Activated naive CD4-positive, alpha-beta T cell treated with anti-CD3 and anti-CD28 coated beads, Interleukin-2, amount 10 ng/mL, durations not matched to agents 7 days and 5 days (primary cell): ENCODE measurements at regions not wholly inside any gene's neighbourhood (a gene's known extent, or its start where the extent isn't known, plus 50 kb on each side); places are given as distances from the start of the nearest gene placed in this dataset.
"Not testable (repeated sequence)": the region's sequence is repeated elsewhere in the genome, so short reads cannot be mapped to it uniquely, and the experiment has no call there.

Experiments used
- CTCF ChIA-PET: fragments of 350-600 bp; sonication (Branson Sonifier 250); formaldehyde crosslinking; loops from one replicate; lab custom pipeline; 2021; ENCODE audit warnings: antibody characterized with exemption; lab: Charles Lee
- DNase-seq: peaks from one replicate; pipeline ENCODE4 v3.0.0-alpha.2; 2020
- H3K27ac Mint-ChIP-seq: one replicate; pipeline ENCODE4 v1.8.0; 2021; ENCODE audit warnings: mild to moderate bottlenecking, moderate library complexity, mixed read lengths
- H3K27me3 Mint-ChIP-seq: one replicate; pipeline ENCODE4 v1.8.0; 2021; ENCODE audit warnings: mild to moderate bottlenecking, mixed read lengths
- H3K36me3 Mint-ChIP-seq: one replicate; pipeline ENCODE4 v1.8.0; 2021; ENCODE audit warnings: mixed read lengths
- H3K4me1 Mint-ChIP-seq: one replicate; pipeline ENCODE4 v1.8.0; 2021; ENCODE audit warnings: mixed read lengths
- H3K4me3 Mint-ChIP-seq: one replicate; pipeline ENCODE4 v1.8.0; 2021; ENCODE audit warnings: mild to moderate bottlenecking, moderate library complexity, mixed read lengths
- H3K9me3 Mint-ChIP-seq: one replicate; pipeline ENCODE4 v1.8.0; 2021; ENCODE audit warnings: mixed read lengths

DNA sequence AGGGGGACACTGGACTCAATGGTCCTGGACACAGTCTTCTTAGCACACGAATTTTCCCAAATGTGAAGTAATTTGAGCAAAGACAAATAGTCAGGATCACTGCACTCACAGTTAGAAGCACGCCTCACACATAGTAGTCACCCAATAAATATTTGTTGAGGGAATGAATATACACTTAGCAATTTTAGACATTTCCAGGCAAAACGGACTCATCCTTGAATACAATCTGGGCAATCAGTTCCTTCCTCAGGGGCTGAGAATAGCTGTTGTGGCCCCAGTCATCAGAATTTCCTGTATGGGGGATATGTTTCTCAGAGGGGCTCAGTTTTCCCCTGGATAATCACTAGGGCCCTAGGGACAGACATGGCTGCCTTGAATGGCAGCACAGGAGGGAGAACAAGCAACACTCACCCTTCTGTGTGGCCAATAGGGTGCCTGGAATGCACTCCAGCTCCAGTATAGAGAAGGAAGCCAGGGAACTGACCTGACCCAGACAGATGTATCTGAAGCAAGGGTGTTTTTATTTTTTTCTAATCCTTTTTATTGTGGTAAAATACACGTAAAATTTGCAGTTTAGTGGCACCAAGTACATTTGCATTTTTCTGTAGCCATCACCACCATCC is 282.7 kb upstream of the ZNF32 start:
- CTCF ChIA-PET: no interaction called here
- Mint-ChIP-seq H3K36me3 (no peaks in the 10 kb centered on the region), H3K27me3 (peaks cover 7% of the 10 kb centered on the region), H3K4me1 (no peaks in the 10 kb centered on the region), H3K27ac (no peak overlapping the region), H3K9me3 (no peaks in the 10 kb centered on the region), H3K4me3 (no peak overlapping the region)
- DNase-seq: no peak

DNA sequence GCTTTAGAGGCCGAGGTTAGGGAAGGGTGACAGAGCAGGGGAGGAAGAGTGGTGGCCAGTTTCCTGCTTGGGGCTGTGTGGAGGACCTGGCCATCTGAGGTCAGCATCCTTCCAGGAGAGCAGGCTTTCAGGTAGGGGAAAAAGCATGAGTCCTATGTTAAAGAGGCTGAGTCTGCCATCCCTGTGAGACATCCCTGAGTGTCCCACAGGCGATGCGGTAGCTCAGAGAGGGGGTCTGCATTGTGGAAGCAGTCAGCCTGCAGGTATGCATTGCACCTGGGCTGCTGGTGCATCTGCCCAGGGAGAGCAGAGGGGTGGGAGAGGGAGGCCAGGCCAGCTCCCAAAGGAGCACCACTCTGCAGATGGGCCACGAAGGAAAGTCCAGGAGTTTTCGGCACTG is 282.1 kb upstream of the ZNF32 start:
- H3K27me3 Mint-ChIP-seq: peaks cover 7% of the 10 kb centered on the region
- no peak overlapping the region for H3K27ac Mint-ChIP-seq
- H3K9me3 Mint-ChIP-seq: no peaks in the 10 kb centered on the region
- CTCF ChIA-PET: no interaction called here
- H3K4me1 Mint-ChIP-seq: no peaks in the 10 kb centered on the region
- DNase-seq: no peak
- no peaks in the 10 kb centered on the region for H3K36me3 Mint-ChIP-seq
- no peak overlapping the region for H3K4me3 Mint-ChIP-seq

GRCh38 chr10:43930243-43930642 is 281.6 kb upstream of the ZNF32 start:
- no peaks in the 10 kb centered on the region for H3K4me1 Mint-ChIP-seq
- H3K27ac Mint-ChIP-seq: no peak overlapping the region
- H3K27me3 Mint-ChIP-seq: peaks cover 11% of the 10 kb centered on the region
- H3K4me3 Mint-ChIP-seq: no peak overlapping the region
- CTCF ChIA-PET: no interaction called here
- H3K36me3 Mint-ChIP-seq: no peaks in the 10 kb centered on the region
- no peak for DNase-seq
- no peaks in the 10 kb centered on the region for H3K9me3 Mint-ChIP-seq

GRCh38 chr10:43929122-43929521 is 280.4 kb upstream of the ZNF32 start:
- Mint-ChIP-seq H3K36me3 (no peaks in the 10 kb centered on the region), H3K27ac (no peak overlapping the region), H3K27me3 (peaks cover 10% of the 10 kb centered on the region), H3K4me1 (no peaks in the 10 kb centered on the region), H3K4me3 (no peak overlapping the region), H3K9me3 (no peaks in the 10 kb centered on the region)
- no peak for DNase-seq
- CTCF ChIA-PET: no interaction called here

GRCh38 chr10:43928425-43928968 is 279.8 kb upstream of the ZNF32 start:
- Mint-ChIP-seq H3K27me3 (peaks cover 7% of the 10 kb centered on the region), H3K9me3 (no peaks in the 10 kb centered on the region), H3K4me1 (no peaks in the 10 kb centered on the region), H3K27ac (no peak overlapping the region), H3K36me3 (no peaks in the 10 kb centered on the region), H3K4me3 (no peak overlapping the region)
- CTCF ChIA-PET: no interaction called here
- no peak for DNase-seq

GRCh38 chr10:43926875-43927406 is 278.3 kb upstream of the ZNF32 start:
- Mint-ChIP-seq H3K9me3 (no peaks in the 10 kb centered on the region), H3K36me3 (no peaks in the 10 kb centered on the region)
- CTCF ChIA-PET: no interaction called here

GRCh38 chr10:43926371-43926770 is 277.7 kb upstream of the ZNF32 start:
- Mint-ChIP-seq H3K9me3 (no peaks in the 10 kb centered on the region), H3K27me3 (peaks cover 7% of the 10 kb centered on the region), H3K27ac (no peak overlapping the region), H3K4me1 (no peaks in the 10 kb centered on the region), H3K36me3 (no peaks in the 10 kb centered on the region), H3K4me3 (no peak overlapping the region)
- CTCF ChIA-PET: no interaction called here
- no peak for DNase-seq

More at GRCh38 chr10:43926875-43927406, 278.3 kb upstream of the ZNF32 start:
- DNase-seq: no peak
- Mint-ChIP-seq H3K4me3 (no peak overlapping the region), H3K4me1 (no peaks in the 10 kb centered on the region), H3K27ac (no peak overlapping the region), H3K27me3 (peaks cover 7% of the 10 kb centered on the region)

GRCh38 chr10:43925793-43926192 is 277.1 kb upstream of the ZNF32 start:
- Mint-ChIP-seq H3K27me3 (peaks cover 6% of the 10 kb centered on the region), H3K9me3 (no peaks in the 10 kb centered on the region), H3K4me1 (no peaks in the 10 kb centered on the region), H3K4me3 (no peak overlapping the region), H3K27ac (no peak overlapping the region), H3K36me3 (no peaks in the 10 kb centered on the region)
- no peak for DNase-seq
- CTCF ChIA-PET: no interaction called here

GRCh38 chr10:43923328-43923727 is 274.6 kb upstream of the ZNF32 start:
- no peak for DNase-seq
- Mint-ChIP-seq H3K27me3 (peaks cover 12% of the 10 kb centered on the region), H3K9me3 (no peaks in the 10 kb centered on the region), H3K4me1 (no peaks in the 10 kb centered on the region), H3K27ac (no peak overlapping the region), H3K36me3 (no peaks in the 10 kb centered on the region), H3K4me3 (no peak overlapping the region)
- CTCF ChIA-PET: no interaction called here

DNA sequence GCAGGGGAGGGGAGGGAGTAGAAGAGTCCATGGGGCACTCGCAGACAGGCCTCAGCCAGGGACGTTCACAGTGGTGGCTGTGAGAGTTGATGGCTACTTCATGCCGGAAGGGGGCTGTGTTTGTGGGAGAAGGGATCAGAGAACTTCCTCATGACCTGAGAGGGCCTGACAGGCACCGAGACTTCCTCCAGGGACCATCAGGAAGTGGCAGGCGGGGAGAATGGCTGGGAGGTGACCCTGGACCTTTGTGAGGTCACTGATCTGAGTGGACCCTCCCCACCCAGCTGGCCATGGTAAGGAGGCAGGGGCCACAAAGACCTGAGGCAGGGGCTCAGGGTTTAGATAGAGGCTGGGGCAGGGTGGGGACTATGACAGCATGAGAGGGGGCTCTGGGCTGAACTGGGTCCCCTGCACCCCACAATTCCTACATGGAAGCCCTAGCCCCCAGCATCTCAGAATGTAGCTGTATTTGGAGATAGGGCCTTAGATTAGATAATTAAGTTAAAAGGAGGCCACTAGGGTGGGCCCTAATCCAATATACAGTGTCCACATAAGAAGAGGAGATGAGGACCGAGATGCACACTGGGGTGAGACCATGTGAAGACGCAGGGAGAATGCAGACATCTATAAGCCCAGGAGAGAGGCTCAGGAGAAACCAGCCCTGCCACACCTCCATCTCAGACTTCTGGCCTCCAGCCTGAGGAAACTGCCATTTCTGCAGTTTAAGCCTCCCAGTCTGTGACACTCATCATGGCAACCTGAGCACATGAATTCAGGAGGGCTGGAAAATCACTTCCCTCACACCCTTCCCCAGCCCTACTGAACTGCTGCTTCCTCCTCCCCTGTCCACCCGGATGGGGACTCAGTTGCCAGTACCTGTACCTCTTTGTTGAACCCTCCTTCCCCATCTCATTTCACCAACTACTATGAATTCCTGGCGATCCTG is 273.9 kb upstream of the ZNF32 start:
- Mint-ChIP-seq H3K27ac (no peak overlapping the region), H3K36me3 (no peaks in the 10 kb centered on the region), H3K4me1 (no peaks in the 10 kb centered on the region), H3K27me3 (peaks cover 12% of the 10 kb centered on the region), H3K4me3 (no peak overlapping the region), H3K9me3 (no peaks in the 10 kb centered on the region)
- CTCF ChIA-PET: no interaction called here
- DNase-seq: peak; percentile 15

GRCh38 chr10:43921881-43922280 is 273.2 kb upstream of the ZNF32 start:
- no peaks in the 10 kb centered on the region for H3K36me3 Mint-ChIP-seq
- H3K27me3 Mint-ChIP-seq: peaks cover 12% of the 10 kb centered on the region
- H3K4me1 Mint-ChIP-seq: no peaks in the 10 kb centered on the region
- no peaks in the 10 kb centered on the region for H3K9me3 Mint-ChIP-seq
- H3K4me3 Mint-ChIP-seq: no peak overlapping the region
- CTCF ChIA-PET: no interaction called here
- H3K27ac Mint-ChIP-seq: no peak overlapping the region
- DNase-seq: no peak

DNA sequence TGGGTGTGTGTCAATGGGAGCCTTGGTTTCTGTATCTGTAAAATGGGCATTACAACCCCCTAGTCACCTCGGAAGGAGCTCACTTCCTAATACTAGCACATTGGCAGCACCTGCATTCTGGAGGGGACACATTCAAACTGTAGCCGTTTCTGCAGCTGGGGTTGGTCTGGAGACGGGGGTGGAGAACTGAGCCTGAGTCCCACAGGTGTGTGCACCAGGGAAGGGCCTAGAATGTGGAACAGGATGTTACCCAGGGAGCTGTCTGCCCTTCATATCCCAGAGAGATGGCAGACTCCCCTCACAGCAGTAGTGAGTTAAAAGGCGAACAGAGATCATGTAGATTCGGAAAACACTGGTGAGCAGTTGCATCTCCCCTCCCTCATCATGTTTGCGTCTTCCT is 272.8 kb upstream of the ZNF32 start:
- peak; percentile 4 for DNase-seq
- H3K4me3 Mint-ChIP-seq: no peak overlapping the region
- CTCF ChIA-PET: no interaction called here
- no peaks in the 10 kb centered on the region for H3K4me1 Mint-ChIP-seq
- H3K27ac Mint-ChIP-seq: no peak overlapping the region
- H3K27me3 Mint-ChIP-seq: peaks cover 12% of the 10 kb centered on the region
- H3K9me3 Mint-ChIP-seq: peaks cover 2% of the 10 kb centered on the region
- H3K36me3 Mint-ChIP-seq: no peaks in the 10 kb centered on the region

DNA sequence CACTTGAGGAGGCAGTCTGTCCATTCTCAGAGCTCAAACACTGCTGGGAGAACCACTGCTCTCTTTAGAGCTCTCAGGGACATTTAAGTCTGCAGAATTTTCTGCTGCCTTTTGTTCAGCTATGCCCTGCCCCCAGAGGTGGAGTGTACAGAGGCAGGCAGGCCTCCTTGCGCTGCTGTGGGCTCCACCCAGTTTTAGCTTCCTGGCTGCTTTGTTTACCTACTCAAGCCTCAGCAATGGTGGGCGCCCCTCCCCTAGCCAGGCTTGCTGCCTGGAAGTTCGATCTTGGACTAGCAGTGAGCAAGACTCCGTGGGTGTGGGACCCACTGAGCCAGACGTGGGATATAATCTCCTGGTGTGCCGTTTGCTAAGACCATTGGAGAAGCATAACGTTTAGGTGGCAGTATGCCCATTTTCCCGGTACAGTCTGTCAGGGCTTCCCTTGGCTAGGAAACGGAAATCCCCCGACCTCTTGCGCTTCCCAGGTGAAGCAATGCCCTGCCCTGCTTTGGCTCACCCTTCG is 271.6 kb upstream of the ZNF32 start:
- H3K27me3 Mint-ChIP-seq, H3K9me3 Mint-ChIP-seq, H3K27ac Mint-ChIP-seq, H3K4me1 Mint-ChIP-seq, H3K4me3 Mint-ChIP-seq, H3K36me3 Mint-ChIP-seq, CTCF ChIA-PET: not testable (repeated sequence)
- peak; percentile 8 for DNase-seq

DNA sequence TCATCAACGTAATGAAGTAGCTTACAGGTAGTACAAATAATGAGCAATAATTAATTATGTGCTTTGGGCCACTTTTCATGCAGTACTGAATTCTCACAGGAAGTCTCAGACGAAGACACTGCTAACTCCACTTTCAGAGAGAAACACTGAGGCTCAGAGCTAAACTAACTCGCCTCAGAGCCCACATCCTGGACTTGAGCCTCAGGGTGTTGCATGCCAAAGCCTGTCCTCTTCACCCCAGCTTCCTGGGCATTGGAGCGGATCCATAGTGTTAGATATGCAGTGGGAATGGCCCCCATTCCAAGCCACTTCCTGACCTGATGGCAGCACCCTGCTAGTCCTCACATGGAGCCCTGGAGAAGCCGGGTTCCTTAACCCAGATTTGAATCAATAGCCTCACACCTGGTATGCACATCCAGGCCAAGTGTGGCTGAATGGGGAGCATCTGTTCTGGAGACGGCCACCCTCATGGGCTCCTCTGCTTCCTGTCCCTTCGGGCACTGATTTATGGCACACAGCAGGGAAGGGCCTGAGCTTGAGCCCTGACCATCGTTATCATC is 265.1 kb upstream of the ZNF32 start:
- Mint-ChIP-seq H3K4me3 (no peak overlapping the region), H3K9me3 (peaks cover 3% of the 10 kb centered on the region), H3K27me3 (no peaks in the 10 kb centered on the region), H3K4me1 (no peaks in the 10 kb centered on the region), H3K36me3 (no peaks in the 10 kb centered on the region), H3K27ac (no peak overlapping the region)
- CTCF ChIA-PET: no interaction called here
- DNase-seq: no peak
